Prostate gland (tissue), 2 donors: ENCODE measurements at regions not wholly inside any gene's neighbourhood (a gene's known extent, or its start where the extent isn't known, plus 50 kb on each side); places are given as distances from the start of the nearest gene placed in this dataset.

Source experiments
- CTCF ChIP-seq, 4 experiments: fragments of 200-600 bp in 2 of 4; fragments of 450-650 bp in 2 of 4; sonication (generic) in 2 of 4; IDR thresholded peaks; 1 replicate in 3 of 4; 2 replicates in 1 of 4; pipeline ENCODE4 v1.5.1; 2016 to 2019; ENCODE audit warnings: antibody characterized with exemption in 4 of 4, mild to moderate bottlenecking in 2 of 4, moderate library complexity in 2 of 4
- POLR2A ChIP-seq: fragments of 450-650 bp; IDR thresholded peaks from one replicate; pipeline ENCODE4 v1.6.1; 2016; ENCODE audit warnings: antibody characterized with exemption, mild to moderate bottlenecking

GRCh38 chrX:124665621-124666400 is 319.4 kb downstream of the SH2D1A start:
- no peak for TF ChIP-seq CTCF (IDR thresholded peaks at IDR 0.05)
- TF ChIP-seq POLR2A: no peak
